ENCODE measurements at regions not wholly inside any gene's neighbourhood (a gene's known extent, or its start where the extent isn't known, plus 50 kb on each side); places are given as distances from the start of the nearest gene placed in this dataset.
"Not testable (repeated sequence)": the region's sequence is repeated elsewhere in the genome, so short reads cannot be mapped to it uniquely, and the experiment has no call there.

GRCh38 chr1:157307491-157307890 is 169.3 kb upstream of the ETV3 start:
- TF ChIP-seq CTCF (IDR thresholded peaks at IDR 0.05; ENCODE audit: insufficient read depth, low read length, poor library complexity, severe bottlenecking), result no peak
- DNase-seq (ENCODE audit: low read depth), result no peak
- H3K4me3 ChIP-seq (ENCODE audit: low read depth, low read length), result no peak overlapping the region
- peaks cover 6% of the 10 kb centered on the region for H3K27me3 ChIP-seq (ENCODE audit: control insufficient read depth, insufficient read depth, low read length)
- H3K36me3 ChIP-seq (ENCODE audit: control insufficient read depth, insufficient read depth, low read length), result no peaks in the 10 kb centered on the region

- H3K36me3 ChIP-seq (ENCODE audit: control insufficient read depth, insufficient read depth, low read length), result no peaks in the 10 kb centered on the region
- no peak for DNase-seq (ENCODE audit: low read depth)
- no peak for TF ChIP-seq CTCF (IDR thresholded peaks at IDR 0.05; ENCODE audit: insufficient read depth, low read length, poor library complexity, severe bottlenecking)
These were observed 168.7 kb upstream of the ETV3 start for GRCh38 chr1:157306896-157307295.

GRCh38 chr1:157304271-157304670 is 166.1 kb upstream of the ETV3 start:
- no peak for TF ChIP-seq CTCF (IDR thresholded peaks at IDR 0.05; ENCODE audit: insufficient read depth, low read length, poor library complexity, severe bottlenecking)
- no peak overlapping the region for H3K4me3 ChIP-seq (ENCODE audit: low read depth, low read length)
- H3K36me3 ChIP-seq (ENCODE audit: control insufficient read depth, insufficient read depth, low read length), result no peaks in the 10 kb centered on the region
- DNase-seq (ENCODE audit: low read depth), result no peak
- no peaks in the 10 kb centered on the region for H3K27me3 ChIP-seq (ENCODE audit: control insufficient read depth, insufficient read depth, low read length)

More at GRCh38 chr1:157306896-157307295, 168.7 kb upstream of the ETV3 start:
- Histone ChIP-seq H3K27me3 (ENCODE audit: control insufficient read depth, insufficient read depth, low read length) (peaks cover 6% of the 10 kb centered on the region), H3K4me3 (ENCODE audit: low read depth, low read length) (no peak overlapping the region)

GRCh38 chr1:157302724-157303123 is 164.5 kb upstream of the ETV3 start:
- Histone ChIP-seq H3K27me3 (ENCODE audit: control insufficient read depth, insufficient read depth, low read length) (no peaks in the 10 kb centered on the region), H3K36me3 (ENCODE audit: control insufficient read depth, insufficient read depth, low read length) (no peaks in the 10 kb centered on the region), H3K4me3 (ENCODE audit: low read depth, low read length) (no peak overlapping the region)
- no peak for DNase-seq (ENCODE audit: low read depth)
- no peak for TF ChIP-seq CTCF (IDR thresholded peaks at IDR 0.05; ENCODE audit: insufficient read depth, low read length, poor library complexity, severe bottlenecking)

- Histone ChIP-seq H3K36me3 (ENCODE audit: control insufficient read depth, insufficient read depth, low read length) (no peaks in the 10 kb centered on the region), H3K4me3 (ENCODE audit: low read depth, low read length) (no peak overlapping the region), H3K27me3 (ENCODE audit: control insufficient read depth, insufficient read depth, low read length) (no peaks in the 10 kb centered on the region)
- DNase-seq (ENCODE audit: low read depth), result no peak
- TF ChIP-seq CTCF (IDR thresholded peaks at IDR 0.05; ENCODE audit: insufficient read depth, low read length, poor library complexity, severe bottlenecking), result no peak
These were observed 164.0 kb upstream of the ETV3 start for GRCh38 chr1:157302199-157302497.

GRCh38 chr1:157301477-157302198 is 163.4 kb upstream of the ETV3 start:
- Histone ChIP-seq H3K27me3 (ENCODE audit: control insufficient read depth, insufficient read depth, low read length) (no peaks in the 10 kb centered on the region), H3K36me3 (ENCODE audit: control insufficient read depth, insufficient read depth, low read length) (no peaks in the 10 kb centered on the region), H3K4me3 (ENCODE audit: low read depth, low read length) (no peak overlapping the region)
- TF ChIP-seq CTCF (IDR thresholded peaks at IDR 0.05; ENCODE audit: insufficient read depth, low read length, poor library complexity, severe bottlenecking), result no peak
- DNase-seq (ENCODE audit: low read depth), result no peak

- not testable (repeated sequence) for H3K4me3 ChIP-seq (ENCODE audit: low read depth, low read length); H3K36me3 ChIP-seq (ENCODE audit: control insufficient read depth, insufficient read depth, low read length); DNase-seq (ENCODE audit: low read depth); H3K27me3 ChIP-seq (ENCODE audit: control insufficient read depth, insufficient read depth, low read length)
These were observed 156.4 kb upstream of the ETV3 start for GRCh38 chr1:157294387-157295145.
